Dermis blood vessel endothelial cell (primary cell): ENCODE measurements at regions not wholly inside any gene's neighbourhood (a gene's known extent, or its start where the extent isn't known, plus 50 kb on each side); places are given as distances from the start of the nearest gene placed in this dataset.

Experiments
- DNase-seq: peaks from one replicate; pipeline ENCODE4 v3.0.0; 2010

DNA sequence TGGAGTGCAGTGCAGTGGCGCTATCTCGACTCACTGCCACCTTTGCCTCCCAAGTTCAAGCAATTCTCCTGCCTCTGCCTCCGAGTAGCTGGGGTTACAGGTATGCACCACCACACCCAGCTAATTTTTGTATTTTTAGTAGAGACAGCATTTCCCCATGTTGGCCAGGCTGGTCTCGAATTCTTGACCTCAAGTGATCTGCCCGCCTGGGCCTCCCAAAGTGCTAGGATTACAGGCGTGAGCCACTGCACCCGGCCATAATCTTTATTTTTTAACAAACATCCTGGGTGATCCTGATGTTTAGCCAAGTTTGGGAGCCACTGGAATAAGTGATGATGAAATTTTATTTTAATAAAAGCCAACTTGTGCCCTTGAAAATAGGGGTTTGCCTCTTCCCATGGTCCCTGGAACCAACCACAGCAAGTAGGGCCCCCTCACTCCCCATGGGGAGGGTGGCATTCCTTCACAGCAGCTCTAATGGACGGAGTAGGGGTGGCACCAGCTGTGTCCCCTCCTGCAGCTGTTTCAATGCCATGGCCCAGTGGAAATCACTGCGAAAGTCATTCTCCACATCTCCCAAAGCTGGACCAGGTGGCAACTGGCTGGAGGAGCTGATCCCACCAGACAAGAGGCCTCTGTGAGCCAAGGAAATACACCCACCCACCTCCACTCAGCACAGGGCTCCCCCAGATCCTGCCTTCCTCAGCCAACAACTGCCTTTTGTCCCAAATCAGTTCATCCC lies 194.8 kb downstream of the ZFP36L2 start:
- DNase-seq: no peak

DNA sequence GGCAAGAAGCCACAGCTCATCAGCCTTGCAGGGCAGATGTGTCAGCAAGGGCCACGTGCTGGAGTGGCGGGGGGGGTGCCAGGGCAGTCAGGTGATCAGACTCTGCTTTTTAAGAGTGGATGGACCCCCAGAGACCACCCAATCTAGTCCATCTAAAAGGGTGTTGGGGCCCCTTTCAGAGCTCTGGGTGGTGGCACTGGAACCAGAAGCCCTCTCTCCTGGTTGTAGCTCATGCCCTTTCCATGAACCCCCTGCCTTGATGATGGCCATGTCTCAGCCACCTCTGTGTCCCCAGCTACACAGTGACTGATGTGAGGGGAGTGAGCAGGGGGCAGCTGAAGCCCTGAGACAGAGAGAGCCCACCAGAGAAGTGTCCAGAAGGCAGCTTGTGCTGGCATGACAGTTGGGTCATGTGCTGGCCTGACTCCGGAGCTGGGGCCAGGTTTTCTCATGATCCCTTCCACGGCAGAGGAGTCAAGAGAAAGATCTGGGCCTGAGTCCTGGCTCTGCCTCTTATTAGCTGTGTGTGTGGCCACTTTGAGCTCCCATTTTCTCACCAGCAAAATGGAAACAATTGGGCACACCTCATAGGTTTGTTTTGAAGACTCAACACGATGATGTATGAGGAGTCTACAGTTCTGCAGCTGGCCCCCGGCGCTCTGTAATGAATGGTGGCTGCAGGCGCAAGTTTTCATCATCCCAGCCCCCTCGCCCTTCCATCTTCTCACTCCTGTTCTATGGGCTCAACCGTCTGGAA lies 195.7 kb downstream of the ZFP36L2 start:
- no peak for DNase-seq

DNA sequence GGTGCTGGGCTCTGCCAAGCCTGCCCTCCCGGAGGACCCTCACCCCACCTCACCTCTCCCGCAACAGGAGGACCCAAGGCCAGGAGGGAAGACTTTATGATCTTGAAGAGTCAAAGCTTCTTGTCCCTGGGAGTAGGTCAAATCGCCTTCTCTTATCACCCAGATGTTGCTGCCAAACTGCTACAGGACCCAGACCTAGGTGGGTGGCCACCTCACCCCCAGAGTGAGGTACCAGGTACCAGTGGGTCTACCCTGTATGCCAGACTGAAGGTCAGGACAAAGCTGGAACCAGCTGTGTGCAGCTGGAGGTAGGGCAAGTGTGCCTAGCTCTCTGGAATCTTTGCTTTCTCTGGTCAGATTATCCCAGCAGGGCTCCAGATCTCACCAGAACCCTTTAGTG lies 197.2 kb downstream of the ZFP36L2 start:
- DNase-seq: no peak

- no peak for DNase-seq
These were observed 198.2 kb downstream of the ZFP36L2 start for GRCh38 chr2:43028188-43028587.

GRCh38 chr2:43027097-43027873 lies 199.1 kb downstream of the ZFP36L2 start:
- no peak for DNase-seq

GRCh38 chr2:43026426-43027096 lies 199.8 kb downstream of the ZFP36L2 start:
- DNase-seq: no peak

- DNase-seq: peak; percentile 16
These were observed 200.6 kb downstream of the ZFP36L2 start for GRCh38 chr2:43025709-43026295.

DNA sequence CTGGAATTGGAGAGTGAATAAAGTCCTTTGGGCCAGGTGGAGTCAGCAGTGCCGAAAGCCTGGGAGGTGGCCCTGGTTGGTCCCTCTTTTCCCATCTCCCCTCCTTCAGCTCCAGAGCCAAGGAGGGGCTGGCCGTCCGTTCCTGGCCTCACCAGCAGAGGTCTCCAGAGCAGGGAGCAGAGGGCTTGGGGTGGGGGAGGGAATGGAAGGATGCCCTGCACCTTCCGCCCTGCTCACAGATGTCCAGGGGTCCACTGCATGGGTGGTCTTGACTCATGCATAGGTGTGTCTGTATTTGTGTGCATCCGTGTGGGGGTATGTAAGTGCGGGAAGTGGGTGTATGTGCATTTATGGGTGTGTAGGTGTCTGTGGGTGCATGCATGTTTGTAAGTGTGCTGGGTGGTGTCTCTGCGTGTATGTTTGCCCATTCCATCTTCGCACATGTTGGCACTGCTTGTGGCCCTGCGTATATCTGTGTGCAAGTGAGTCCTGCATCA lies 201.8 kb downstream of the ZFP36L2 start:
- peak; percentile 76 for DNase-seq

GRCh38 chr2:43023791-43024514 lies 202.5 kb downstream of the ZFP36L2 start:
- DNase-seq: no peak

DNA sequence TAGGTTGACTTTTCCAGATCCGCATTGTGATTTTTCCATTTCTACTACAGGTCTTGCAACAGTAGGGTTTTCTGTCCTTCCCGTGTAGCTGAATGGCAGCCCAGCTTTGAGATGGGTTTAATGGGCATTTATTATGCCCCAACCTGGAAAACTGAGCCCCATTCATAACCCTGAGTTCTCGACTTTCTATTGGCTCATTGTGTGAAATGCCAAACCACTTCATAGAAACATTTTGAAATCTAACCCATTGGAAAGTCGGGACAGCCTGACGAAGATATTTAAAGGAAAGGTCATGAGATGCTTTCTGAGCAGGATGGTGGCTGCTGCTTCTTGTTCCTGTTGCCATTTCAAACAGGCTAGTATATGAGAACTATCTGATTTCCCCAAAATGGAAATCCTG lies 203.5 kb downstream of the ZFP36L2 start:
- no peak for DNase-seq

DNA sequence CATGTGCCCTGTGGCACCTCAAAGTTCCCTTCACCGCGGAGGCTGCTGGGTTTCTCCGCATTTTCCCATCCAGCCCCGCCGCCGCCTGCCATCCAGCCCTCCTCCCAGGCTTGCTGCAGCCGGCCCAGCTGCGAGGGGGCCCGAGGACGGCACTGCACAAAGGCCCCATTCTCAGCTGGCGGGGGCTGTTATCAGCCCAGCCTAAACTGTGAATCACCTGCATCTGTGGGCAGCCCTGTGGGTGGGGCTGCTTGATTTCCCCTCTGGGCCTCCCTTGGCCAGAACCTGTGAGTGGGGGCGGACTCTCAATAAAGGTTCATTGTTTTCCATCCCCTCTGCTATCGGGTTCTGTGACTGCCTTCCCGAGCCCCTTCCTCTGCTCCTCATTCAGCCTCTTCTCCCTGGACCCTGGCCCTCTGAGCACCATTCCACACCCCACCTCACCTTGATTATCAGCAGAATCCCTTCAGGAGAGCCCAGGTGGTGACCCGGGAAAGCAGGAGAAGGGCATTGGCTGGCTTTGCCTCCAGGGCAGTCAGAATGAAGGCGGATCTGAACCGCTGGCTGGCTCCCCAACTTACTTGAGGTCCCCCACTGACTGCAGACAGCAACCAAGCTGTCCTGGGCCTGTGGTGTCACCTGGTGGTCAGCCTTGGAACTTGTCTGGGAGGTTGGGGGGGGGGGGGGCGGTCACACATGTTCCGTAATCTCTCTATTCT lies 204.5 kb downstream of the ZFP36L2 start:
- no peak for DNase-seq

DNA sequence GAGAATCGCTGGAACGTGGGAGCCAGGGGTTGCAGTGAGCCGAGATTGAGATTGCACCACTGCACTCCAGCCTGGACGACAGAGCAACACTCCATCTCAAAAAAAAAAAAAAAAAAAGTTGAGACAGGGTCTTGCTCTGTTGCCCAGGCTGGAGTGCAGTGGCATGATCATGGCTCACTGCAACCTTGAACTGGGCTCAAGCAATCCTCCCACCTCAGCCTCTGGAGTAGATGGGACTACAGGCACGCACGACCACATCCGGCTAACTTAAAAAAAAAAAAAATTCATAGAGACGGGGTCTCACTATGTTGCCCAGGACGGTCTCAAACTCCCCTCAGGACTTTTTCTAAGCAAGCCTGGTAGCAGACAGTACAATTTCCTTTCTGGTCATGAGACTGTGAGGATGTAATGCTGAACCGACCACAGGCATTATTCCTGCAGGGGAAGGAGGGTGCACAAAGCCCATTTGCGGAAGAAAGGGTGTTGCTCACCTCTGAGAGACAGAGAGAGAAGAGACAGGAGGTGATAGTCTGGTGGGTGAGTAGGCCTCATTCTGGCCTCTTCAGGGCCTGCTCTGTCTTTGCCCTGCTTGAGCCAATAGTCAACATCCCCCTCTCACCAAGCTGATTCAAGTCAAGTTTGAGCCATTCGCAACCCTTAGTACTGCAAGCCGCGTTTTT lies 205.3 kb downstream of the ZFP36L2 start:
- no peak for DNase-seq

DNA sequence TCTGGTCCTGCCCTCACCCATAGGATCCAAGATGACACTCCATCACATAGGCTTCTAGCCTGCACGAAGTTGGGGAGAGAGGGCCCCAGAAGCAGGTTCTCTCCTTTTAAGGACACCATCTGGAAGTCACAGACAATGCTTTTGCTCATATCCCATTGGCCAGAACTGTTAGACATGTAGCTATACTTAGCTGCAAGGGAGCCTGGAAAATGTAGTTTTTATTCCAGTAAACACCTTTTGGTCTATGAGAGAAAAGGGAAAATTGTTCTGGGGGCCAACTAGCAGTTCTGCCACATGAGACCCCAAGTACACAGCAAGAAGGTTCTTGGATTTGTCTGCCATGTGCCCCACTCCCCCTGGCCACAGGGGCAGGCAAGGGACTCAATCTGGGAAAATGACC lies 206.1 kb downstream of the ZFP36L2 start:
- DNase-seq: no peak

DNA sequence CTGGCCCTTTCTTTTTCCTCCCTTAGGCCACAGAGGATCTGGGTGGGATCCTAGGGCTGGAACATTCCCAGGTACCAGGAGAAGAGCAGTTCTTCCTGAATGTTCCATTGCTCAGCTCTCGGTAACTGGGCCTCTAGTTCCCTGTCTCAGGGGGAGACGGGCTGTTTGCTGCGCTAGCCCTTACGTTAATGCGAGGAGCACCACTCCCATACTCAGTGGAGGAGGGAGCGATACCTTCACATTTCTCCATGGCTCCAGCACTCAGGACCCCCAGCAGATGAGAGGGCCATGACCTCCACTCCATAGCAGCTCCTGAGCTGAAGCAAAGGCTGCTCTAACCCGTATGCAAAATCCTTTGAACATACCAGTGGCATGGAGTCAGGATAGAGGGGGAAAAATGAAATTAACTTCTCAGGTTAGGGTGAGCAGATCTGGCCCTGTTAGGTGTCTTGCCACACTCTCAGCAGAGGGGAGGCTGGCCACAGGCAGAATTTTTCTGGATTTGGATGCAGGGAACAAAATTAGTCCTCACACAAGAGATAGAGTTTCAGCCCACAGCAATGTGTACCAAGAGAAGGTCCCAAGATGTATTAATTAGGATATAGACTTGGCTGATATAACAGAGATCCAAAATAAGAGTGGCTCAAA lies 206.7 kb downstream of the ZFP36L2 start:
- DNase-seq: no peak

- DNase-seq: peak; percentile 28
These were observed 207.4 kb downstream of the ZFP36L2 start for GRCh38 chr2:43019025-43019367.

DNA sequence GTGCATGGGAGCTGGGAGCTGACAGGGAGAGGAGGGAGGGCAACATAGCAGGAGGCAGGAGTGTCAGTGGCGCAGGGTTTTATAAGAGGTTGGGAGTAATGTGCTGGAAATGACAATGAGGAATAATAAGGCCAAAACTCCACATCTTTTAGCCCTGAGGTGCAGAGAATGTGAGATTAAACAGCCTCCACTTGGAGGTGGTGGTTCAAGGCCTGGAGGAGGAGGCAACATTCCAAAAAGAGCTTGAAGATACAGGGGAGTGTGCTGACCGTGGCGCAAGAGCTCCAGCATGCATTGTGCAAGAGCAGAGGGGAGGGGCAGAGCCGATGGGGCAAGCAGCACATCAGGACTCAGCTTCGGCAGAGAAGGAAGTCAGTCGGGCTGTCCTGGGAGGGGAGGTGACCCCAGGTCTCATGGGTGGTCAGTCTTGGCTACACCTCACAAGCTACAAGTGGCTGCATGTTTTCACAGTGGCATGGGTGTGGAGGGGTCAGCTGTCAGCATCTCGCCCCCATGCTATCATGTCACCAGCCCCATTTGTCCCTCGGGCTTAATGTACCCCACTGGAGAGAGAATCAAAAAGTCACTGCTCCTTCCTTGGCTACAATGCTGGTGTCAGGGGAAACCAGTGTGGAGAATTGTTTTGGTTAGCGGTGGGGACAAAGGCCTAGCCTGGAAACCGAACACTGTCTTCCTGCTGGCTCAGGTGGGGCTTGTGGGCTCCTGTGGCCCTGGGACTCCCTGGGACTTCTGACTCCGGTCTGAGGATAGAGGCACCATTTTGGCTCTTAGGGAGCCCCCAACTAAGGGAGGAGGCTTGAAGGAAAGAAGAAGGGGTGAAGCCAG lies 208.0 kb downstream of the ZFP36L2 start:
- no peak for DNase-seq

DNA sequence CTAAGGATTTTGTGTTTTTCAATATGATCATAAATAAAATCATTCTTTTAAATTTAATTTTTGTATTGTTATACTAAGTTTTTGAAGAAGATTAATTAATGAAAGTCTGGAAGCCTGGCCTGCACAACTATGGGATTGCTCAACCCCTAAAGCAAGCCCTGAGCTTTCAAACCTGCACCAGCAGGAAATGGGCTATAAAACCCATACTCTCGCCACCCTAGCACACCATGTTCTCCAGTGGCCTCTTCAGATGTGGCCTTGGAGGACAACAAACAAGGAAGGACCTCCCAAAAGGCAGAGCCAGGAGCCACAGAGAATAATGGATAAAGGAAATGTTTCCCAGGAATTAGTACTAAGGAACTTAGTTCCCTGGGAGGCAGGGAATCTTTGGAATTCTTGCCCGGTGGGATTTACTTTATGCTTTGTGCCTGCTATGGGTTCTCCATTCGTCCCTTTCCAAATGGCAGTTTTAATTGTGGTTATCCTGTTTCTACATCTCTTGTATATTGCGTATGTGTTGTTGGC lies 212.5 kb downstream of the ZFP36L2 start:
- DNase-seq: no peak

DNA sequence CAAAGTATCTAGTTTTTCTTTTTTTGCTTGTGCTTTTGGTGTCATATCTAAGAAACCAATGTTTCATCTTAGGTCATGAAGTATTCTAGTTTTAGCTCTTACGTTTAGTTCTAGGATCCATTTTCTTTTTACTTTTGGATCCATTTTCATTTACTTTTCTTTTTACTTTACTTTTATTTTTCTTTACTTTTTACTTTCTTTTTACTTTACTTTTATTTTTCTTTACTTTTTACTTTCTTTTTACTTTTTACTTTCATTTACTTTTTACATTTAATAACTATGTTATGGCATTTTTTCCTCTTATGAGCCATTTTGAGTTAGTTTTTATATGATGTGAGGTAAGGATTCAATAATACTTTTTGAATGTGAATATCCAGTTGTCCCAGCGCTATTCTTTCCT lies 213.4 kb downstream of the ZFP36L2 start:
- DNase-seq: no peak

DNA sequence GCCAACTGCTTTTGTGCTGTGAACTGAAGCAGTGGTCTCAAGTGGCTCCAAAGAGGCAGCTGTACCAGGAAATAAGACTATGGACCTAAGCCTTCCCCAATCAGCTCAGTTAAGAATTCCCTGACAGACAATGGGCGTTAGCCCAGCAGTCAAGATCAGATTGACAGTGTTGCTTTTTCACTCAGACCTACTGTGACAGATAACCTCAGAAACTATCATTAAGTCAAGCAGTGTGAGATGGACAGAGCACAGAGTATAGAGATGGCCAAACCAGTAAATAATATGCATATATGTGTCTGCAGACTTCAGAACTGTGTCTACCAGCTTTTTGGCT lies 215.3 kb downstream of the ZFP36L2 start:
- DNase-seq: no peak
